ENCODE measurements at regions not wholly inside any gene's neighbourhood (a gene's known extent, or its start where the extent isn't known, plus 50 kb on each side); places are given as distances from the start of the nearest gene placed in this dataset.

- TF ChIP-seq ZNF592 (IDR thresholded peaks at IDR 0.05): no peak
- no peak for TF ChIP-seq ZNF217 (IDR thresholded peaks at IDR 0.05)
- no peak for TF ChIP-seq MEF2A (IDR thresholded peaks at IDR 0.05; ENCODE audit: insufficient read depth, low read depth, low read length)
- no peak for TF ChIP-seq FOXM1 (IDR thresholded peaks at IDR 0.05; ENCODE audit: low read depth, low read length)
- TF ChIP-seq ZNF384 (IDR thresholded peaks at IDR 0.05; ENCODE audit: borderline replicate concordance, low read depth, low read length): no peak
- no peak for TF ChIP-seq KLF5 (IDR thresholded peaks at IDR 0.05; ENCODE audit: partially characterized antibody)
- no peak for TF ChIP-seq NR2C2 (IDR thresholded peaks at IDR 0.05; ENCODE audit: borderline replicate concordance, control insufficient read depth, insufficient read length, low read depth)
- no peak for TF ChIP-seq BACH1 (IDR thresholded peaks at IDR 0.05; ENCODE audit: borderline replicate concordance)
- no peak for TF ChIP-seq NFIC (IDR thresholded peaks at IDR 0.05; ENCODE audit: low read depth, low read length)
Measured at GRCh38 chr11:79796704-79797103, 355.9 kb upstream of the TENM4 start (continued).
